GM21360 (cell line): ENCODE measurements at regions not wholly inside any gene's neighbourhood (a gene's known extent, or its start where the extent isn't known, plus 50 kb on each side); places are given as distances from the start of the nearest gene placed in this dataset.

Experiments used
- ATAC-seq: cut with Tn5 transposase; IDR thresholded peaks from one replicate; pipeline ENCODE4 v1.9.1; 2021; ENCODE audit warnings: mild to moderate bottlenecking, moderate library complexity; ENCODE audit not compliant: unreplicated experiment

DNA sequence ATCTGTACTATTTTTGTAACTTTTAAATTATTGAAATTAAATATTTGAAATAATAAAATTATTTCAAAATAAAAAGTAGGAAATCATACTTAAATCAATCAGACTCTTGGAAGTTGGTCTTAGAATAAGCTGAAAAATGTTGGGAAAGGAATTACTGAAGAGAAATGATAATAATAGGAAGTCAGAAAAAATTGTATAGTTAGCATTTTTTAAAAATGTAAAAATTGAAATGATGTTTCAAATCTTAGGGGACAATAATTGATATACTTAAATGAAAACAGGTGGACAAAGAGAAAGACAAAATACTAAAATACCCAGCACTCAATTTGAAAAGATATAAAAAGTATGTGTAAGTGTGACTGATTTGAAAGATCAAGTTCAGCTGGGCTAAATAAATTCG is 186.1 kb downstream of the BMP2 start:
- no peak for ATAC-seq

DNA sequence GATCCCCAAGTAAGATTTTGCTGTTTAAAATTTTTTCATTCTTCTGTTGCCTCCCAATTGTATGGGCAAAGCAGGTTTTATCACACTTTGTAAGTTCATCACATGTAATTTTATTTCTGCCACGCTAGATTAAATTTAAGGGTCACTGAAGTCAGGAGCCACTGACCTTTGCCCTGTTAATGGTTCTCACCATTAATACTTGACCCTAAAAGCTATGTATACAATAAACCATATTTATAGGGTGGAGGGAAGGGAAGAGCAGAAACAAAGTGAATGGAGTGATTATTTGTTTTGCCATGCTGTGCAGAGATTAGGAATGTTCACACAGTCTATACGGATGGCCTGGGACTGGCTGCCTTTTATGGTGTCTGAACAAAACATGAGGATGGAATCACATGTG is 186.7 kb downstream of the BMP2 start:
- no peak for ATAC-seq

GRCh38 chr20:6956056-6956455 is 188.6 kb downstream of the BMP2 start:
- no peak for ATAC-seq

DNA sequence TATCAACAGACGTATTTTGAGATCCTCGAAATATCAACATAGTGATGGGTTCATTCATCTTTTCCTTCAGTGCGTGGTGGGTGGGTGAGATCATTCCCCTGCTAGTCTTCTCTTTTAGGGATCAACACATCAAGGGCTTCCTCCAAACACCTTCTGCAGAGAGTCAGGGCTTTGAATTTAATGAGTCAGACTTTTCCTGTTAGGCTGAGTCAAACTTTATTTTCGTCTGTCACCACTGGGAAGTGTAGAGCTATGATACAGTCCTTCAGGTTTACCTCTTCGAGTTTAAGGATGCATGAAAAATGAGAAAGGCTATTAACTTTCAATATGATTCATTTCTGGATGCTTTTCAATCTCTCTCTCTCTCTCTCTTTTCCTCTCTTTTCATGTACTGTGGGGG is 189.1 kb downstream of the BMP2 start:
- no peak for ATAC-seq

GRCh38 chr20:6959900-6960312 is 192.4 kb downstream of the BMP2 start:
- ATAC-seq: no peak

DNA sequence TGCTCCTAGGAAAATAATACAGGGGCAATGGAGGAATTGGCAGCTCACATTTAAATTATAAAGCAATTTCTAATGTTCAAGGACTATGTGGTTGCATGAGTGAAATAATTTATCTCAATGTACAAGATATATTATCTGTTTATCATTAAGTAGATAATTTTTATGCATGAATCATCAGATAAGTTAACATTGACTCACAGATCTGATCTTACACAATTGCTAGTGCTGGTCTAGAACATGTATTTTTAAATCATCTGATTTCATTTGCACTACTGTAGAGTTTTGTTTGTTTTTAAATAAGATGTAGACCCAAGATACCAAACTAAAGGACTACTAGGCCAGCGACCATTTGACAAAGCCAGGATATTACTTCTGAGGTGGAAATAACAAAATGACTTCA is 199.2 kb downstream of the BMP2 start:
- ATAC-seq: no peak

DNA sequence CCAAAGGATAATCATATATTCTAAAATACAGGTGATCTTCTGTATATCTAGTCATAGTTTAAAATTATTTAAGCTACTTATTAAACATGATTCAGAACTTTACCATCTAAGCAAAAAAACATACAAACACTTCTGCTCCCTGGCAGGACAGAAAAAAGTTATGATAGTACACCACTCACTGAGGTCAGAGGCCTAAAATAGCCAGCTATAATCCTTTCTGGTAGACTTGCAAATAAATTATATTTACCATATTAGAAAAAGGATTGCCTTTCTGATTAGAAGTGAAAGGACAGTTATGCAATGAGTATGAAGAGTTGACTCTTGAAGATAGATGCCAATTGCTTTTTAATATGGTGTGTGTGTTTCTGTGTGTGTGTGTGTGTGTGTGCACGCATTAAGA is 207.4 kb downstream of the BMP2 start:
- no peak for ATAC-seq

- no peak for ATAC-seq
Observed at GRCh38 chr20:6975311-6975710, 207.8 kb downstream of the BMP2 start.

- ATAC-seq: no peak
Observed at GRCh38 chr20:6976106-6976900, 208.8 kb downstream of the BMP2 start.

DNA sequence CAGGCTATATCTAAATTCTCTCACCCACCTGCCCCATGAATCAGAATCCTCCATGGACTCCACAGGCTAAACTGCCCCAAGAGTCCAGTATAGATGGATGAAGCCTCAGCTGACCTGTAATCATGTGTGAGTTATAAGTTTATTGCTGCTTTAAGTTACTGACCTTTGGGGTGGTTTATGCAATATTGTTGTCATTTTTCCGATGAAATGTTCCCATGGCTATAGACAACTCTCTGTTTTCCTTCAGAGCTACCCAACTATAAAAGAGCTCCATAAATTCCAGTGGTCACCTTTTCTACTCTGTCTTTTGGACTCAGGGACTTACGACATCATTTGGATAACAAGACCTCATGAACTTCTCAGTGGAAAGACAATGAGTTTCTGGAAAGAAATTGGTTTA is 212.1 kb downstream of the BMP2 start:
- no peak for ATAC-seq

DNA sequence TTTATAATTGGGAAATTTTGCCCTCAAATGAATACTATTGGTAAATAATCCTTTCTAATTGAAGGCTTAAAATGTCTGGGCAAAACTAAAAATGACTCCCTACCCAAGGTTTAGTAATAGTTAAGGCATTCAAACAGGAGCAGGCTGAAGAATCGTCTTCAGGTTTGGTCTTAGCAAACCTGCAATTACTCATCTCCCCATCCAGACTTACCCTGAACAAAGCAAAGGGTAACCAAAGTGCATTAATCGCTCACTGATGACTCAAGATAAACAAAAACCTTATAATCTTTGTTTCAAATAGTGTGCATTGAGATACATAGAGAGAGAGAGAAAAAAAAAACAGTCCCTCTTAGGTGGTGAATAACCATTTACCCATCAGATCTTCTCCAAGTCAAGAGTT is 225.5 kb downstream of the BMP2 start:
- ATAC-seq: no peak

DNA sequence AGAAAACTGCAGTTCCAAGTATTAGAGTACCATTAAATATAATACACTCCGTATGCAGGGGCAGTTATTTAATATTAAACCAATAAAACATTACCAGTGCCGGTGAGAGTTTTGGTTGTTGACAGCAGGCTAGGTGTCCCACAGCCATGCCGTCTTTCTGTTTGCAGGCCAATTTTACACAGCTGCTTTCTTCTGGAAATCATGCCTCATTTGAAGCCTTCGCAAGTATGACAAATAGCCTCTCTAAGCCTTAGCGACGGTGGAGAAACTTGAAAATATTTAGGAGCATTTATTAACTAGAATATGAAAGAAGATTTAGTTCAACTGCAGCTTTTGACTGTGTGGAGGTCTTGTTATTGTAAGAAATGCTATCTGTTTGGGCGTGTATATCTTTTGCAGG is 226.0 kb downstream of the BMP2 start:
- no peak for ATAC-seq

- ATAC-seq: no peak
Observed at GRCh38 chr20:6994452-6994851, 227.0 kb downstream of the BMP2 start.

GRCh38 chr20:6998909-6999308 is 231.4 kb downstream of the BMP2 start:
- no peak for ATAC-seq

- no peak for ATAC-seq
Observed at GRCh38 chr20:6999381-6999780, 231.9 kb downstream of the BMP2 start.

GRCh38 chr20:7003598-7003997 is 236.1 kb downstream of the BMP2 start:
- no peak for ATAC-seq

DNA sequence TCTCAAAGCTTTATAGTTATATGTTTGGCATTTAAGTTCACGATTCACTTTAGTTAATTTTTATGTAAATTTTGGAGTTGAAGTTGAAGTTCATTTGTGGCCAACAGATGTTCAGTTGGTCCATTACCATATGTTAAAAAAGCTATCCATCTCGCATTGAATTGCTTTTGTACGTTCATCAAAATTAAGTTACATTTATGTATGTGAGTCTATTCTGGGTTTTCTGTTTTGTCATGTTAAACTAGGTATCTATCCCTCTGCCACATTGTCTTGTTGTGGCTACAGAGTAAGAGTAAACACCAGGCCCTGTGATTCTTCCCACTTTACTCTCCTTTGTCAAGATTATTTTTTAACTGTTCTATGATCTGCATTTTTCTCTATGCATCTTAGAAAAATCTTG is 237.3 kb downstream of the BMP2 start:
- no peak for ATAC-seq

DNA sequence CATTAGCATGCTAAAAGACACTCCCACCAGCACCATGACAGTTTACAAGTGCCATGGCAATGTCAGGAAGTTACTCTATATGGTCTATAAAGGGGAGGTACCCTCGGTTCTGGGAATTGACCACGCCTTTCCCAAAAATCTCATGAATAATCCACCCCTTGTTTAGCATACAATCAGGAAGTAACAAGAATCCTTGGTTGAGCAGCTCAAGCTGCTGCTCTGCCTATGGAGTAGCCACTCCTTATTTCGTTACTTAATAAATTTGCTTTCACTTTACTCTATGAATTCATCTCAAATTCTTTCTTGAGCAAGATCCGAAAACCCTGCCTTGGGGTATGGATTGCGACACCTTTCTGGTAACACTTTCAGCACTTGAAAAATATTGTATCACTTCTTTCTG is 243.0 kb downstream of the BMP2 start:
- ATAC-seq: no peak

- ATAC-seq: no peak
Observed at GRCh38 chr20:7015257-7015656, 247.8 kb downstream of the BMP2 start.

- no peak for ATAC-seq
Observed at GRCh38 chr20:7022597-7022996, 255.1 kb downstream of the BMP2 start.

DNA sequence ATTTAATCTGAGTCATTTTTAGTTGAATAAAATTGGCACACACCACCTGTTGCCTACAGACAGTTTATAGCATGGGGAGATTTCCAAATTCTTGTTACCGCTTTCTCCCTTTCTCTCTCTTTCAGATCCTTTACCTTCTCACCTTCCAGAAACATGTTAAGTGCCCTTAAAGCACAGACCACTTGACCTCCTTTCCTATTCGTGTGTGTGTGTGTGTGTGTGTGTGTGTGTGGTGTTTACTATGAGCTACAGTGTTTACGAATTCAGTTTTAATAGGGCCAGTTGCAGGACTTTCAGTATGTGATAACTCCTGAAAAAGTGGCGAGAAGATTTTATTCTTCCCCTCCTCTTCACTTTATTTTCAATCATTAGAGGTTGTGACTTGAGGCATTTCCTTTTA is 258.1 kb downstream of the BMP2 start:
- ATAC-seq: no peak

DNA sequence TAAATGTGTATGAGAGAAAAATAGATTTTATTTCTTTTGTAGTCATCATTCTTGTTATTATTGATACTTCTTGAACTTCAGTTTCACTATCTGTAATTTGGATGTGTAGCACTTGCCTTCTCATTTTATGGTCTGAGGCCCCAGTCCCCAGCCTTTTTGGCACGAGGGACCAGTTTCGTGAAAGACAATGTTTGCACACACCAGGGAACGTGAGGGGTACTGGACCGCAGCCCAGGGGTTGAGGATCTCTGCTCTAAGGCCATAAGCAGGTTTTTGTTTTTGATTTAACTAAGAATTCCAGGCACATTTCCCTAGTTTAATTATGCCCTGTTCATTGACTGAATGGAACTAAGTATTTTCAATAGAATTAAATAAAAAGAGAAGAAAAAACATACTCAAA is 261.5 kb downstream of the BMP2 start:
- ATAC-seq: no peak

GRCh38 chr20:7031222-7031621 is 263.7 kb downstream of the BMP2 start:
- no peak for ATAC-seq
